H9 (cell line): ENCODE measurements at regions not wholly inside any gene's neighbourhood (a gene's known extent, or its start where the extent isn't known, plus 50 kb on each side); places are given as distances from the start of the nearest gene placed in this dataset.

ENCODE experiments used
- DNase-seq: peaks from one replicate; pipeline ENCODE4 v3.0.0-alpha.2; 2017
- H2AFZ ChIP-seq: one replicate; pipeline ENCODE4 v1.6.1; 2013; ENCODE audit warnings: mild to moderate bottlenecking, low read length, control low read depth, moderate library complexity
- H2AK5ac ChIP-seq: 2 replicates; pipeline ENCODE4 v1.6.1; 2013; ENCODE audit warnings: low read length, control low read depth, mixed read lengths; ENCODE audit not compliant: insufficient read length
- H2BK120ac ChIP-seq: one replicate; pipeline ENCODE4 v1.6.1; 2013; ENCODE audit warnings: low read depth, mild to moderate bottlenecking, low read length, control low read depth, inconsistent platforms; ENCODE audit not compliant: poor library complexity, severe bottlenecking
- H2BK12ac ChIP-seq: 2 replicates; pipeline ENCODE4 v1.6.1; 2013; ENCODE audit warnings: low read length, control low read depth, mixed read lengths, low read depth; ENCODE audit not compliant: insufficient read length
- H2BK15ac ChIP-seq: 2 replicates; pipeline ENCODE4 v1.6.1; 2013; ENCODE audit warnings: low read depth, low read length, control low read depth
- H2BK20ac ChIP-seq: one replicate; pipeline ENCODE4 v1.6.1; 2013; ENCODE audit warnings: low read depth, mild to moderate bottlenecking, low read length, control low read depth, inconsistent platforms; ENCODE audit not compliant: poor library complexity, severe bottlenecking
- H2BK5ac ChIP-seq: 2 replicates; pipeline ENCODE4 v1.6.1; 2013; ENCODE audit warnings: low read length, control low read depth, mixed read lengths; ENCODE audit not compliant: insufficient read length
- H3K14ac ChIP-seq: 2 replicates; pipeline ENCODE4 v1.6.1; 2013; ENCODE audit warnings: low read length, control low read depth; ENCODE audit not compliant: insufficient read depth
- H3K18ac ChIP-seq: 2 replicates; pipeline ENCODE4 v1.6.1; 2013; ENCODE audit warnings: low read depth, mild to moderate bottlenecking, mixed read lengths, low read length, control low read depth; ENCODE audit not compliant: insufficient read length
- H3K23ac ChIP-seq: 2 replicates; pipeline ENCODE4 v1.6.1; 2013; ENCODE audit warnings: low read length, control low read depth, mixed read lengths, low read depth; ENCODE audit not compliant: insufficient read length
- H3K23me2 ChIP-seq: 2 replicates; pipeline ENCODE4 v1.6.1; 2013; ENCODE audit warnings: low read depth, mild to moderate bottlenecking, mixed read lengths, low read length, control low read depth; ENCODE audit not compliant: insufficient read length, poor library complexity, severe bottlenecking
- H3K27ac ChIP-seq: 2 replicates; pipeline ENCODE4 v1.5.1; 2013; ENCODE audit warnings: low read length, control low read depth, mixed read lengths, low read depth; ENCODE audit not compliant: insufficient read length
- H3K27me3 ChIP-seq: 2 replicates; pipeline ENCODE4 v1.6.1; 2013; ENCODE audit warnings: low read length, control low read depth, inconsistent platforms; ENCODE audit not compliant: insufficient read depth
- H3K4ac ChIP-seq: 2 replicates; pipeline ENCODE4 v1.6.1; 2013; ENCODE audit warnings: low read depth, mild to moderate bottlenecking, control low read depth, inconsistent platforms, low read length, moderate library complexity
- H3K4me1 ChIP-seq: 2 replicates; pipeline ENCODE4 v1.6.1; 2013; ENCODE audit warnings: low read length, control low read depth, inconsistent platforms; ENCODE audit not compliant: insufficient read depth
- H3K4me2 ChIP-seq: 2 replicates; pipeline ENCODE4 v1.6.1; 2013; ENCODE audit warnings: low read length, control low read depth, mixed read lengths; ENCODE audit not compliant: insufficient read length, insufficient read depth
- H3K56ac ChIP-seq: 2 replicates; pipeline ENCODE4 v1.6.1; 2013; ENCODE audit warnings: low read depth, mild to moderate bottlenecking, mixed read lengths, low read length, control low read depth; ENCODE audit not compliant: insufficient read length
- H3K79me1 ChIP-seq: 2 replicates; pipeline ENCODE4 v1.6.1; 2013; ENCODE audit warnings: low read depth, mild to moderate bottlenecking, moderate library complexity, low read length, control low read depth, inconsistent platforms; ENCODE audit not compliant: insufficient read depth, poor library complexity, severe bottlenecking
- H3K79me2 ChIP-seq: 2 replicates; pipeline ENCODE4 v1.6.1; 2013; ENCODE audit warnings: low read length, control low read depth, inconsistent platforms; ENCODE audit not compliant: insufficient read depth
- H3K9ac ChIP-seq: 2 replicates; pipeline ENCODE4 v1.6.1; 2013; ENCODE audit warnings: low read length, control low read depth, mixed read lengths; ENCODE audit not compliant: insufficient read length; ENCODE audit errors: extremely low read depth
- H3K9me3 ChIP-seq: one replicate; pipeline ENCODE4 v1.6.1; 2013; ENCODE audit warnings: low read depth, low read length, inconsistent platforms; ENCODE audit not compliant: control insufficient read depth
- H3T11ph ChIP-seq: one replicate; pipeline ENCODE4 v1.6.1; 2013; ENCODE audit warnings: mild to moderate bottlenecking, low read length, control low read depth, inconsistent platforms
- H4K20me1 ChIP-seq: one replicate; pipeline ENCODE4 v1.6.1; 2013; ENCODE audit not compliant: control insufficient read depth, insufficient read length, insufficient read depth
- H4K5ac ChIP-seq: 2 replicates; pipeline ENCODE4 v1.6.1; 2013; ENCODE audit warnings: low read depth, mild to moderate bottlenecking, mixed read lengths, low read length, control low read depth; ENCODE audit not compliant: insufficient read length
- H4K8ac ChIP-seq: replicated peaks from 2 replicates; pipeline ENCODE4 v1.6.1; 2013; ENCODE audit warnings: low read length, control low read depth, mixed read lengths, low read depth; ENCODE audit not compliant: insufficient read length
- H4K91ac ChIP-seq: 2 replicates; pipeline ENCODE4 v1.6.1; 2013; ENCODE audit warnings: low read depth, mild to moderate bottlenecking, moderate library complexity, mixed read lengths, low read length, control low read depth; ENCODE audit not compliant: insufficient read length
- H3K27ac Mint-ChIP-seq, 3 experiments: 2 replicates in 2 of 3; 3 replicates in 1 of 3; pipeline ENCODE4 v1.8.0; 2020 to 2021; ENCODE audit warnings: mixed read lengths in 3 of 3, mild to moderate bottlenecking in 1 of 3, moderate library complexity in 1 of 3
- H3K27me3 Mint-ChIP-seq: 2 replicates; pipeline ENCODE4 v1.8.0; 2021; ENCODE audit warnings: low read depth, mild to moderate bottlenecking, moderate library complexity, mixed read lengths
- H3K36me3 Mint-ChIP-seq, 3 experiments: 2 replicates in 2 of 3; 3 replicates in 1 of 3; pipeline ENCODE4 v1.8.0; 2020 to 2021; ENCODE audit warnings: low read depth in 3 of 3, mixed read lengths in 3 of 3; ENCODE audit not compliant: insufficient read depth in 1 of 3
- H3K4me1 Mint-ChIP-seq, 2 experiments: 2 replicates each; pipeline ENCODE4 v1.8.0; 2020; ENCODE audit warnings: mixed read lengths in 2 of 2
- H3K4me3 Mint-ChIP-seq, 2 experiments: 2 replicates in 1 of 2; 3 replicates in 1 of 2; pipeline ENCODE4 v1.8.0; 2020 to 2021; ENCODE audit warnings: mild to moderate bottlenecking in 2 of 2, mixed read lengths in 2 of 2, moderate library complexity in 1 of 2
- H3K9me3 Mint-ChIP-seq, 2 experiments: 2 replicates in 1 of 2; 3 replicates in 1 of 2; pipeline ENCODE4 v1.8.0; 2020; ENCODE audit warnings: mild to moderate bottlenecking in 2 of 2, mixed read lengths in 2 of 2, moderate library complexity in 1 of 2
- TF ChIP-seq, protein P1 (sequence below): fragments of 200-600 bp; sonication (generic); conservative IDR thresholded peaks from 3 replicates; pipeline ENCODE4 v1.8.0; 2021; ENCODE audit warnings: antibody characterized with exemption, mild to moderate bottlenecking

DNA sequence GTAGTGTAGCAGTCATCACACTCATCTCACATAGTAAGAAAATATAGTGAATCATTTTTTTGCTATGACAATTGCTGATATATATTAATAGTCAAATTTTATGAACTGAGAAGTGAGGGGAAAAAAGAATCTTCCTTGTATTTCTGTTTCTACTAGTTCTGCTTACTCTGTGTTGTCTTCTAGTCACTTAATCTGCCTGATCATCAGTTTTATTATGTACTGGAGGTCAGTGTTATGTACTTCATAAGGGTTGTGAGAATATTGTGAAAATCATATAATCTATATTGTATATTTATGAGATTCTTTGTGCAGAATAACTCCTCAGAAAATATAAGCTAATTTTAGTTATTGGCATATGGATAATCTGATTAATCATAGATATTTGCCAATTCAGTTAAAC is 546.9 kb upstream of the RIOK2 start:
- Mint-ChIP-seq H3K4me3 (no peak overlapping the region), H3K9me3 (no peaks in the 10 kb centered on the region), H3K27me3 (no peaks in the 10 kb centered on the region), H3K36me3 (no peaks in the 10 kb centered on the region), H3K27ac (no peak overlapping the region), H3K4me1 (no peaks in the 10 kb centered on the region)
- Histone ChIP-seq H3K79me1 (no peaks in the 10 kb centered on the region), H3K9ac (no peak overlapping the region), H4K5ac (no peak overlapping the region), H3K4me2 (no peak overlapping the region), H2BK120ac (no peak overlapping the region), H2AK5ac (no peak overlapping the region), H3T11ph (no peak overlapping the region), H3K56ac (no peak overlapping the region), H3K14ac (no peak overlapping the region), H2BK15ac (no peak overlapping the region), H4K8ac (no peak overlapping the region), H3K27ac (no peak overlapping the region), H3K23ac (no peak overlapping the region), H2BK5ac (no peak overlapping the region), H2AFZ (no peak overlapping the region), H3K79me2 (no peaks in the 10 kb centered on the region), H4K20me1 (no peaks in the 10 kb centered on the region), H3K27me3 (no peaks in the 10 kb centered on the region), H2BK12ac (no peak overlapping the region), H2BK20ac (no peak overlapping the region), H4K91ac (no peak overlapping the region), H3K9me3 (no peaks in the 10 kb centered on the region), H3K4me1 (no peaks in the 10 kb centered on the region), H3K18ac (no peak overlapping the region), H3K23me2 (no peaks in the 10 kb centered on the region), H3K4ac (no peak overlapping the region)
- DNase-seq: no peak
- TF ChIP-seq, protein P1, sequence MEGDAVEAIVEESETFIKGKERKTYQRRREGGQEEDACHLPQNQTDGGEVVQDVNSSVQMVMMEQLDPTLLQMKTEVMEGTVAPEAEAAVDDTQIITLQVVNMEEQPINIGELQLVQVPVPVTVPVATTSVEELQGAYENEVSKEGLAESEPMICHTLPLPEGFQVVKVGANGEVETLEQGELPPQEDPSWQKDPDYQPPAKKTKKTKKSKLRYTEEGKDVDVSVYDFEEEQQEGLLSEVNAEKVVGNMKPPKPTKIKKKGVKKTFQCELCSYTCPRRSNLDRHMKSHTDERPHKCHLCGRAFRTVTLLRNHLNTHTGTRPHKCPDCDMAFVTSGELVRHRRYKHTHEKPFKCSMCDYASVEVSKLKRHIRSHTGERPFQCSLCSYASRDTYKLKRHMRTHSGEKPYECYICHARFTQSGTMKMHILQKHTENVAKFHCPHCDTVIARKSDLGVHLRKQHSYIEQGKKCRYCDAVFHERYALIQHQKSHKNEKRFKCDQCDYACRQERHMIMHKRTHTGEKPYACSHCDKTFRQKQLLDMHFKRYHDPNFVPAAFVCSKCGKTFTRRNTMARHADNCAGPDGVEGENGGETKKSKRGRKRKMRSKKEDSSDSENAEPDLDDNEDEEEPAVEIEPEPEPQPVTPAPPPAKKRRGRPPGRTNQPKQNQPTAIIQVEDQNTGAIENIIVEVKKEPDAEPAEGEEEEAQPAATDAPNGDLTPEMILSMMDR: no peak
